Endothelial cell (in vitro differentiated cells): ENCODE measurements at regions not wholly inside any gene's neighbourhood (a gene's known extent, or its start where the extent isn't known, plus 50 kb on each side); places are given as distances from the start of the nearest gene placed in this dataset.

Experiments used
- DNase-seq: peaks from one replicate; pipeline ENCODE4 v3.0.0; 2021; ENCODE audit warnings: low spot score
- H3K27ac Mint-ChIP-seq: one replicate; pipeline ENCODE4 v1.8.0; 2021; ENCODE audit warnings: mixed read lengths, inconsistent platforms; ENCODE audit not compliant: unreplicated experiment
- H3K27me3 Mint-ChIP-seq: one replicate; pipeline ENCODE4 v1.8.0; 2021; ENCODE audit warnings: mild to moderate bottlenecking, moderate library complexity, mixed read lengths, inconsistent platforms; ENCODE audit not compliant: unreplicated experiment
- H3K36me3 Mint-ChIP-seq: one replicate; pipeline ENCODE4 v1.8.0; 2021; ENCODE audit warnings: mild to moderate bottlenecking, low read depth, mixed read lengths, inconsistent platforms; ENCODE audit not compliant: unreplicated experiment
- H3K4me1 Mint-ChIP-seq: one replicate; pipeline ENCODE4 v1.8.0; 2021; ENCODE audit warnings: mild to moderate bottlenecking, mixed read lengths, inconsistent platforms; ENCODE audit not compliant: unreplicated experiment
- H3K4me3 Mint-ChIP-seq: one replicate; pipeline ENCODE4 v1.8.0; 2021; ENCODE audit warnings: mild to moderate bottlenecking, mixed read lengths, inconsistent platforms; ENCODE audit not compliant: unreplicated experiment
- H3K9me3 Mint-ChIP-seq: one replicate; pipeline ENCODE4 v1.8.0; 2021; ENCODE audit warnings: mixed read lengths, inconsistent platforms; ENCODE audit not compliant: unreplicated experiment
- TF ChIP-seq, protein P1 (sequence below): fragments of 200-600 bp; sonication (generic); IDR thresholded peaks from one replicate; pipeline ENCODE4 v1.5.0; 2021; ENCODE audit warnings: antibody characterized with exemption; ENCODE audit not compliant: unreplicated experiment

DNA sequence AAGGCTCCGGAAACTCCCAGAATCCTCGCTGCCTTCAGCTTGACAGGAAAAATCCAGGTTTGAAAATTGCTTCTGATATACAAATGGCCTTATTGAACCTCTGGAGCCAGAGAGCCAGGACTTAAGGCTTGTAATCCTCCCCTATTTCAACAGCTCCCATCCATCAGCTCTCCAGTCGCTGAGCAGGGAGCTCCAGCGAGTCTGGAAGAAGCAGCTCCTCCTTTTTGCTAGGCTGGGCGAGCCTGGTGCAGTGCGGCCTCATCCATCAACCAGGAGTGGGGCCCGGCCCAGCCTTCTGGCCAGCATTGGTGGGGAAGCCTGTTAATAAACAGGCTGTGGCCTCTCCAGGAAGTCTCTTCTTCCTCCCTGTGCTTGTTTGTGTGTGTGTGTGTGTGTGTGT, 424.4 kb downstream of the TCERG1L start:
- H3K27ac Mint-ChIP-seq: no peak overlapping the region

GRCh38 chr10:130888493-130888892, 423.0 kb downstream of the TCERG1L start:
- Mint-ChIP-seq H3K27ac (no peak overlapping the region), H3K27me3 (peaks cover 7% of the 10 kb centered on the region), H3K9me3 (peaks cover 46% of the 10 kb centered on the region), H3K4me3 (no peak overlapping the region), H3K4me1 (no peaks in the 10 kb centered on the region), H3K36me3 (peaks cover 17% of the 10 kb centered on the region)
- TF ChIP-seq, protein P1, sequence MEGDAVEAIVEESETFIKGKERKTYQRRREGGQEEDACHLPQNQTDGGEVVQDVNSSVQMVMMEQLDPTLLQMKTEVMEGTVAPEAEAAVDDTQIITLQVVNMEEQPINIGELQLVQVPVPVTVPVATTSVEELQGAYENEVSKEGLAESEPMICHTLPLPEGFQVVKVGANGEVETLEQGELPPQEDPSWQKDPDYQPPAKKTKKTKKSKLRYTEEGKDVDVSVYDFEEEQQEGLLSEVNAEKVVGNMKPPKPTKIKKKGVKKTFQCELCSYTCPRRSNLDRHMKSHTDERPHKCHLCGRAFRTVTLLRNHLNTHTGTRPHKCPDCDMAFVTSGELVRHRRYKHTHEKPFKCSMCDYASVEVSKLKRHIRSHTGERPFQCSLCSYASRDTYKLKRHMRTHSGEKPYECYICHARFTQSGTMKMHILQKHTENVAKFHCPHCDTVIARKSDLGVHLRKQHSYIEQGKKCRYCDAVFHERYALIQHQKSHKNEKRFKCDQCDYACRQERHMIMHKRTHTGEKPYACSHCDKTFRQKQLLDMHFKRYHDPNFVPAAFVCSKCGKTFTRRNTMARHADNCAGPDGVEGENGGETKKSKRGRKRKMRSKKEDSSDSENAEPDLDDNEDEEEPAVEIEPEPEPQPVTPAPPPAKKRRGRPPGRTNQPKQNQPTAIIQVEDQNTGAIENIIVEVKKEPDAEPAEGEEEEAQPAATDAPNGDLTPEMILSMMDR: no peak
- no peak for DNase-seq

More for the DNA sequence above, 424.4 kb downstream of the TCERG1L start:
- H3K9me3 Mint-ChIP-seq: peaks cover 42% of the 10 kb centered on the region
- peaks cover 5% of the 10 kb centered on the region for H3K27me3 Mint-ChIP-seq
- H3K36me3 Mint-ChIP-seq: peaks cover 23% of the 10 kb centered on the region
- H3K4me1 Mint-ChIP-seq: no peaks in the 10 kb centered on the region
- no peak overlapping the region for H3K4me3 Mint-ChIP-seq
- TF ChIP-seq, protein P1: no peak
- no peak for DNase-seq

GRCh38 chr10:130889240-130889639, 422.3 kb downstream of the TCERG1L start:
- peaks cover 8% of the 10 kb centered on the region for H3K27me3 Mint-ChIP-seq
- DNase-seq: no peak
- H3K27ac Mint-ChIP-seq: no peak overlapping the region
- H3K9me3 Mint-ChIP-seq: peaks cover 48% of the 10 kb centered on the region
- H3K4me1 Mint-ChIP-seq: no peaks in the 10 kb centered on the region
- H3K4me3 Mint-ChIP-seq: no peak overlapping the region
- H3K36me3 Mint-ChIP-seq: peaks cover 17% of the 10 kb centered on the region
- TF ChIP-seq, protein P1: no peak

DNA sequence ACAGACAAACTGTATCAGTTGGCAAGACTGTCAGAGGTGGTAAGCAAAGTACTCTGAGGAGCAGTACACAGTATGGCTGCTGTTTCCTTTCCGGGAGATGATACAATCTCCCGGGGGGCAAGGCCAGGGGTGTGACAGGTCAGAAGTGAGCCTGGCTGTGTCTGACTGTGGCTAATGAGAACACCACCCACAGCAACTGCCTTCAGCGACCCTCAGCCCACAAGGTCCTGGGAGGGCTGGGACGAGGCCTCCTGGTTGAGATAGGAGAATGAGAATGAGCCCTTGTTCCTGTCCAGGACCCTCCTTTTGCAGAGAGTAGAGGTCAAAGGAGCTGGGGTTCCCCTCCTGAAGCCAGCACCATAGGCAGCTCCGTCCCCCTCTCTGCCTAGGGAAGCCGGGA, 421.7 kb downstream of the TCERG1L start:
- Mint-ChIP-seq H3K4me1 (no peaks in the 10 kb centered on the region), H3K27me3 (peaks cover 8% of the 10 kb centered on the region), H3K4me3 (no peak overlapping the region), H3K27ac (no peak overlapping the region), H3K9me3 (peaks cover 51% of the 10 kb centered on the region), H3K36me3 (peaks cover 17% of the 10 kb centered on the region)
- TF ChIP-seq, protein P1: no peak
- no peak for DNase-seq

GRCh38 chr10:130891066-130891465, 420.5 kb downstream of the TCERG1L start:
- H3K9me3 Mint-ChIP-seq: peaks cover 58% of the 10 kb centered on the region
- no peaks in the 10 kb centered on the region for H3K4me1 Mint-ChIP-seq
- DNase-seq: no peak
- H3K27ac Mint-ChIP-seq: no peak overlapping the region
- H3K27me3 Mint-ChIP-seq: peaks cover 6% of the 10 kb centered on the region
- no peak overlapping the region for H3K4me3 Mint-ChIP-seq
- H3K36me3 Mint-ChIP-seq: peaks cover 19% of the 10 kb centered on the region
- TF ChIP-seq, protein P1: no peak
